IMR-90 (cell line): ENCODE measurements at regions not wholly inside any gene's neighbourhood (a gene's known extent, or its start where the extent isn't known, plus 50 kb on each side); places are given as distances from the start of the nearest gene placed in this dataset.

Experiments used
- ATAC-seq: fragments of 200-7000 bp; cut with Tn5 transposase; 2 replicates; pipeline ENCODE4 v1.9.1; 2020; ENCODE audit warnings: low read depth, mild to moderate bottlenecking, moderate library complexity
- BruUV-seq: library from RNA; stranded (reverse); fragments of 400-500 nt; replicated peaks from 2 replicates; lab custom pipeline; 2021; lab: Mats Ljungman, UMichigan
- CTCF ChIA-PET: fragments of 300-600 bp; formaldehyde crosslinking; extraction: SDS; loops from one replicate; lab custom pipeline; 2021; ENCODE audit warnings: antibody characterized with exemption; lab: Yijun Ruan, JAX
- POLR2A ChIA-PET: fragments of 300-600 bp; sonication (Branson Sonifier 250); formaldehyde crosslinking; loops from one replicate; lab custom pipeline; 2022; ENCODE audit warnings: antibody characterized with exemption; ENCODE audit not compliant: unreplicated experiment; lab: Charles Lee
- DNase-seq: peaks from one replicate; pipeline ENCODE4 v3.0.0; 2013
- H2AFZ ChIP-seq: replicated peaks from 2 replicates; pipeline ENCODE3; 2013; ENCODE audit warnings: low read length, mild to moderate bottlenecking; ENCODE audit not compliant: poor library complexity
- H2AK5ac ChIP-seq: 2 replicates; pipeline ENCODE4 v1.6.1; 2013; ENCODE audit warnings: low read depth, low read length, inconsistent platforms
- H2AK9ac ChIP-seq: replicated peaks from 2 replicates; pipeline ENCODE3; 2013; ENCODE audit warnings: mild to moderate bottlenecking, low read depth, low read length, moderate library complexity; ENCODE audit not compliant: poor library complexity
- H2BK120ac ChIP-seq: 2 replicates; pipeline ENCODE4 v1.6.1; 2013; ENCODE audit warnings: low read depth, low read length, inconsistent platforms
- H2BK15ac ChIP-seq: 3 replicates; pipeline ENCODE4 v1.6.1; 2013; ENCODE audit warnings: low read depth, low read length, inconsistent platforms
- H2BK20ac ChIP-seq: 2 replicates; pipeline ENCODE4 v1.6.1; 2013; ENCODE audit warnings: low read depth, mild to moderate bottlenecking, inconsistent platforms, low read length, moderate library complexity
- H2BK5ac ChIP-seq: 2 replicates; pipeline ENCODE4 v1.6.1; 2013; ENCODE audit warnings: mild to moderate bottlenecking, low read depth, low read length, inconsistent platforms; ENCODE audit not compliant: poor library complexity, severe bottlenecking
- H3K14ac ChIP-seq: replicated peaks from 2 replicates; pipeline ENCODE4 v1.6.1; 2013; ENCODE audit warnings: low read depth, low read length, inconsistent platforms
- H3K18ac ChIP-seq: 2 replicates; pipeline ENCODE4 v1.6.1; 2013; ENCODE audit warnings: low read depth, low read length, control low read depth
- H3K23ac ChIP-seq: 2 replicates; pipeline ENCODE4 v1.6.1; 2013; ENCODE audit warnings: low read depth, low read length, inconsistent platforms
- H3K27ac ChIP-seq: 2 replicates; pipeline ENCODE4 v1.5.1; 2013; ENCODE audit warnings: mild to moderate bottlenecking, control low read depth, low read length; ENCODE audit not compliant: insufficient read depth
- H3K27me3 ChIP-seq: 2 replicates; pipeline ENCODE4 v1.6.1; 2013; ENCODE audit warnings: low read length; ENCODE audit not compliant: control insufficient read depth, insufficient read depth
- H3K36me3 ChIP-seq: 2 replicates; pipeline ENCODE4 v1.6.1; 2013; ENCODE audit warnings: low read length, mixed read lengths; ENCODE audit not compliant: control insufficient read depth, insufficient read depth
- H3K4ac ChIP-seq: 2 replicates; pipeline ENCODE4 v1.6.1; 2013; ENCODE audit warnings: low read depth, low read length, inconsistent platforms
- H3K4me1 ChIP-seq: 2 replicates; pipeline ENCODE4 v1.6.1; 2013; ENCODE audit warnings: low read length, mixed read lengths; ENCODE audit not compliant: control insufficient read depth, insufficient read depth
- H3K4me2 ChIP-seq: 2 replicates; pipeline ENCODE4 v1.6.1; 2013; ENCODE audit warnings: low read depth, mild to moderate bottlenecking, control low read depth, low read length, moderate library complexity
- H3K4me3 ChIP-seq: 2 replicates; pipeline ENCODE4 v1.5.1; 2013; ENCODE audit warnings: low read depth, mild to moderate bottlenecking, control low read depth, low read length, moderate library complexity; ENCODE audit not compliant: insufficient read depth
- H3K56ac ChIP-seq: 2 replicates; pipeline ENCODE4 v1.6.1; 2013; ENCODE audit warnings: low read length, inconsistent platforms; ENCODE audit not compliant: insufficient read depth; ENCODE audit errors: extremely low read depth
- H3K79me1 ChIP-seq, 2 experiments: 2 replicates each; pipeline ENCODE4 v1.6.1; 2013; ENCODE audit warnings: low read length in 2 of 2, inconsistent platforms in 1 of 2, low read depth in 1 of 2
- H3K9ac ChIP-seq: 2 replicates; pipeline ENCODE4 v1.6.1; 2013; ENCODE audit warnings: low read depth, low read length, control low read depth
- H3K9me1 ChIP-seq: 2 replicates; pipeline ENCODE4 v1.6.1; 2013; ENCODE audit warnings: low read length, inconsistent platforms; ENCODE audit not compliant: insufficient read depth
- H3K9me3 ChIP-seq: 2 replicates; pipeline ENCODE4 v1.6.1; 2013; ENCODE audit warnings: low read length; ENCODE audit not compliant: control insufficient read depth, insufficient read depth
- H4K20me1 ChIP-seq: 2 replicates; pipeline ENCODE4 v1.6.1; 2013; ENCODE audit warnings: low read length, inconsistent platforms; ENCODE audit not compliant: insufficient read depth
- H4K5ac ChIP-seq: 2 replicates; pipeline ENCODE4 v1.6.1; 2013; ENCODE audit warnings: mild to moderate bottlenecking, low read depth, low read length, control low read depth
- H4K8ac ChIP-seq, 2 experiments: 2 replicates each; pipeline ENCODE4 v1.6.1; 2013; ENCODE audit warnings: low read depth in 2 of 2, low read length in 2 of 2, control low read depth in 1 of 2, inconsistent platforms in 1 of 2
- H4K91ac ChIP-seq: 2 replicates; pipeline ENCODE4 v1.6.1; 2013; ENCODE audit warnings: low read depth, low read length, inconsistent platforms; ENCODE audit not compliant: insufficient read depth
- CHD1 ChIP-seq: IDR thresholded peaks from 2 replicates; pipeline ENCODE4 v1.6.1; 2012; ENCODE audit warnings: low read depth, low read length, improper control_type of control experiment
- MAFK ChIP-seq: IDR thresholded peaks from 2 replicates; pipeline ENCODE4 v1.6.1; 2012; ENCODE audit warnings: low read depth, low read length, improper control_type of control experiment
- NFE2L2 ChIP-seq: fragments of 150-350 bp; IDR thresholded peaks from 2 replicates; pipeline ENCODE4 v1.6.1; 2016; ENCODE audit warnings: low read depth, mild to moderate bottlenecking, low read length
- POLR2A ChIP-seq: IDR thresholded peaks from 2 replicates; pipeline ENCODE4 v1.6.1; 2012; ENCODE audit warnings: mild to moderate bottlenecking, low read depth, low read length
- RFX5 ChIP-seq: IDR thresholded peaks from 2 replicates; pipeline ENCODE4 v1.8.0; 2012; ENCODE audit warnings: low read depth, mild to moderate bottlenecking, low read length, moderate library complexity
- SMC3 ChIP-seq: fragments of 150-350 bp; IDR thresholded peaks from 2 replicates; pipeline ENCODE4 v1.6.1; 2016; ENCODE audit warnings: low read depth, mild to moderate bottlenecking, antibody characterized with exemption, low read length, moderate library complexity
- WGBS, 2 experiments: methylation state at CpG; one replicate each; pipeline versions ENCODE4 v1.1.5 to v1.1.7; 2013; ENCODE audit warnings: missing lambda C conversion rate in 2 of 2; ENCODE audit not compliant: insufficient read length in 1 of 2; ENCODE audit errors: extremely low coverage in 2 of 2; 5-methylcytosine and 5-hydroxymethylcytosine counted together
- dilution Hi-C: fragments of 300-500 bp; cut with HindIII; formaldehyde crosslinking; loops from one replicate; pipeline ENCODE4 v1.14.3; 2018; ENCODE audit warnings: low sequenced_read_pairs; ENCODE audit not compliant: unreplicated experiment
- in situ Hi-C: fragments of 300-500 bp; cut with MboI; formaldehyde crosslinking; loops from 3 replicates; pipeline ENCODE4 v1.14.3; 2019; ENCODE audit warnings: low sequenced_read_pairs, inconsistent platforms, mixed read lengths
- intact Hi-C: fragments of 100-400 bp; cut with micrococcal nuclease; formaldehyde crosslinking; loops from 2 replicates; pipeline ENCODE4 v1.10.0; 2022

DNA sequence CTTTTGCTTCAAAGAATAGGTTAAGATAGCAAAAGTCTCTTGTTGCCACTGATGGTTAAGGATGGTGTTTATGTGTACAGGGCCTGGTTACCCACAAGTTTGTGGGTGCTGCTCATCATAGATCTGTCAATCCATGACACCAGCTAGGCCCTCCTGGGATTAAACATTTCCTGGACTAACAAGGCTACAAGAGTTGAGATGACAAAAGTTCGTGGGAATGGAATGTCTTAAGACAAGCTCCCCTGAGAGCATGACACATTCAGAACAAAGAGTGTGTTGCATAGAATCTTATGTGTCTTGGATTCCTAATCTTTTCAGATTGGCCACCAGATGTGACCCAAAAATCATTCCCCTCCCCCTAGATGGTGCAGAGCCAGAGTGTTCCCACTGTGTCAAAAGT lies 592.5 kb upstream of the USP15 start:
- H3K27me3 ChIP-seq, result no peaks in the 10 kb centered on the region
- WGBS, 2 experiments, result no CpG with 5 or more reads among the region's 1 CpG
- H2BK5ac ChIP-seq, result no peak overlapping the region
- no peak overlapping the region for H3K56ac ChIP-seq
- no peak for DNase-seq
- no peak overlapping the region for H2AK9ac ChIP-seq
- H2AK5ac ChIP-seq, result no peak overlapping the region
- ATAC-seq, result no peak
- H3K14ac ChIP-seq, result no peak overlapping the region
- no peaks in the 10 kb centered on the region for H3K79me1 ChIP-seq
- H3K4ac ChIP-seq, result no peak overlapping the region
- intact Hi-C loops, result no loop called here
- no peaks in the 10 kb centered on the region for H3K4me1 ChIP-seq
- no peak overlapping the region for H2BK120ac ChIP-seq
- H2BK20ac ChIP-seq, result no peak overlapping the region
- ChIA-PET CTCF (no interaction called here), POLR2A (no interaction called here)
- TF ChIP-seq POLR2A, result no peak
- no peak for TF ChIP-seq RFX5
- no peak for TF ChIP-seq MAFK
- TF ChIP-seq SMC3, result no peak
- TF ChIP-seq CHD1, result no peak
- no peak for TF ChIP-seq NFE2L2
- H3K23ac ChIP-seq, result no peak overlapping the region
- H4K5ac ChIP-seq, result no peak overlapping the region
- H3K4me2 ChIP-seq, result no peak overlapping the region
- H3K9me3 ChIP-seq, result peaks cover 20% of the 10 kb centered on the region
- H4K8ac ChIP-seq, result no peak overlapping the region
- no peak overlapping the region for H3K4me3 ChIP-seq
- BruUV-seq, result no TSS peak
- H3K9ac ChIP-seq, result no peak overlapping the region
- no peak overlapping the region for H2AFZ ChIP-seq
- no peaks in the 10 kb centered on the region for H4K20me1 ChIP-seq
- dilution Hi-C loops, result no loop called here
- in situ Hi-C loops, result no loop called here
- H3K18ac ChIP-seq, result no peak overlapping the region
- H3K27ac ChIP-seq, result no peak overlapping the region
- H3K36me3 ChIP-seq, result no peaks in the 10 kb centered on the region
- H4K91ac ChIP-seq, result no peak overlapping the region
- H2BK15ac ChIP-seq, result no peak overlapping the region
- H3K9me1 ChIP-seq, result no peaks in the 10 kb centered on the region
